IMR-90 (cell line): ENCODE measurements at regions not wholly inside any gene's neighbourhood (a gene's known extent, or its start where the extent isn't known, plus 50 kb on each side); places are given as distances from the start of the nearest gene placed in this dataset.

Experiments
- ATAC-seq: fragments of 200-7000 bp; cut with Tn5 transposase; 2 replicates; pipeline ENCODE4 v1.9.1; 2020; ENCODE audit warnings: low read depth, mild to moderate bottlenecking, moderate library complexity
- BruUV-seq: library from RNA; stranded (reverse); fragments of 400-500 nt; replicated peaks from 2 replicates; lab custom pipeline; 2021; lab: Mats Ljungman, UMichigan
- CTCF ChIA-PET: fragments of 300-600 bp; formaldehyde crosslinking; extraction: SDS; loops from one replicate; lab custom pipeline; 2021; ENCODE audit warnings: antibody characterized with exemption; lab: Yijun Ruan, JAX
- POLR2A ChIA-PET: fragments of 300-600 bp; sonication (Branson Sonifier 250); formaldehyde crosslinking; loops from one replicate; lab custom pipeline; 2022; ENCODE audit warnings: antibody characterized with exemption; ENCODE audit not compliant: unreplicated experiment; lab: Charles Lee
- DNase-seq: peaks from one replicate; pipeline ENCODE4 v3.0.0; 2013
- H2AFZ ChIP-seq: replicated peaks from 2 replicates; pipeline ENCODE3; 2013; ENCODE audit warnings: low read length, mild to moderate bottlenecking; ENCODE audit not compliant: poor library complexity
- H2AK5ac ChIP-seq: 2 replicates; pipeline ENCODE4 v1.6.1; 2013; ENCODE audit warnings: low read depth, low read length, inconsistent platforms
- H2AK9ac ChIP-seq: replicated peaks from 2 replicates; pipeline ENCODE3; 2013; ENCODE audit warnings: mild to moderate bottlenecking, low read depth, low read length, moderate library complexity; ENCODE audit not compliant: poor library complexity
- H2BK120ac ChIP-seq: 2 replicates; pipeline ENCODE4 v1.6.1; 2013; ENCODE audit warnings: low read depth, low read length, inconsistent platforms
- H2BK15ac ChIP-seq: 3 replicates; pipeline ENCODE4 v1.6.1; 2013; ENCODE audit warnings: low read depth, low read length, inconsistent platforms
- H2BK20ac ChIP-seq: 2 replicates; pipeline ENCODE4 v1.6.1; 2013; ENCODE audit warnings: low read depth, mild to moderate bottlenecking, inconsistent platforms, low read length, moderate library complexity
- H2BK5ac ChIP-seq: 2 replicates; pipeline ENCODE4 v1.6.1; 2013; ENCODE audit warnings: mild to moderate bottlenecking, low read depth, low read length, inconsistent platforms; ENCODE audit not compliant: poor library complexity, severe bottlenecking
- H3K14ac ChIP-seq: replicated peaks from 2 replicates; pipeline ENCODE4 v1.6.1; 2013; ENCODE audit warnings: low read depth, low read length, inconsistent platforms
- H3K18ac ChIP-seq: 2 replicates; pipeline ENCODE4 v1.6.1; 2013; ENCODE audit warnings: low read depth, low read length, control low read depth
- H3K23ac ChIP-seq: 2 replicates; pipeline ENCODE4 v1.6.1; 2013; ENCODE audit warnings: low read depth, low read length, inconsistent platforms
- H3K27ac ChIP-seq: 2 replicates; pipeline ENCODE4 v1.5.1; 2013; ENCODE audit warnings: mild to moderate bottlenecking, control low read depth, low read length; ENCODE audit not compliant: insufficient read depth
- H3K27me3 ChIP-seq: 2 replicates; pipeline ENCODE4 v1.6.1; 2013; ENCODE audit warnings: low read length; ENCODE audit not compliant: control insufficient read depth, insufficient read depth
- H3K36me3 ChIP-seq: 2 replicates; pipeline ENCODE4 v1.6.1; 2013; ENCODE audit warnings: low read length, mixed read lengths; ENCODE audit not compliant: control insufficient read depth, insufficient read depth
- H3K4ac ChIP-seq: 2 replicates; pipeline ENCODE4 v1.6.1; 2013; ENCODE audit warnings: low read depth, low read length, inconsistent platforms
- H3K4me1 ChIP-seq: 2 replicates; pipeline ENCODE4 v1.6.1; 2013; ENCODE audit warnings: low read length, mixed read lengths; ENCODE audit not compliant: control insufficient read depth, insufficient read depth
- H3K4me2 ChIP-seq: 2 replicates; pipeline ENCODE4 v1.6.1; 2013; ENCODE audit warnings: low read depth, mild to moderate bottlenecking, control low read depth, low read length, moderate library complexity
- H3K4me3 ChIP-seq: 2 replicates; pipeline ENCODE4 v1.5.1; 2013; ENCODE audit warnings: low read depth, mild to moderate bottlenecking, control low read depth, low read length, moderate library complexity; ENCODE audit not compliant: insufficient read depth
- H3K56ac ChIP-seq: 2 replicates; pipeline ENCODE4 v1.6.1; 2013; ENCODE audit warnings: low read length, inconsistent platforms; ENCODE audit not compliant: insufficient read depth; ENCODE audit errors: extremely low read depth
- H3K79me1 ChIP-seq, 2 experiments: 2 replicates each; pipeline ENCODE4 v1.6.1; 2013; ENCODE audit warnings: low read length in 2 of 2, inconsistent platforms in 1 of 2, low read depth in 1 of 2
- H3K9ac ChIP-seq: 2 replicates; pipeline ENCODE4 v1.6.1; 2013; ENCODE audit warnings: low read depth, low read length, control low read depth
- H3K9me1 ChIP-seq: 2 replicates; pipeline ENCODE4 v1.6.1; 2013; ENCODE audit warnings: low read length, inconsistent platforms; ENCODE audit not compliant: insufficient read depth
- H3K9me3 ChIP-seq: 2 replicates; pipeline ENCODE4 v1.6.1; 2013; ENCODE audit warnings: low read length; ENCODE audit not compliant: control insufficient read depth, insufficient read depth
- H4K20me1 ChIP-seq: 2 replicates; pipeline ENCODE4 v1.6.1; 2013; ENCODE audit warnings: low read length, inconsistent platforms; ENCODE audit not compliant: insufficient read depth
- H4K5ac ChIP-seq: 2 replicates; pipeline ENCODE4 v1.6.1; 2013; ENCODE audit warnings: mild to moderate bottlenecking, low read depth, low read length, control low read depth
- H4K8ac ChIP-seq, 2 experiments: 2 replicates each; pipeline ENCODE4 v1.6.1; 2013; ENCODE audit warnings: low read depth in 2 of 2, low read length in 2 of 2, control low read depth in 1 of 2, inconsistent platforms in 1 of 2
- H4K91ac ChIP-seq: 2 replicates; pipeline ENCODE4 v1.6.1; 2013; ENCODE audit warnings: low read depth, low read length, inconsistent platforms; ENCODE audit not compliant: insufficient read depth
- BHLHE40 ChIP-seq: fragments of 150-350 bp; IDR thresholded peaks from 2 replicates; pipeline ENCODE4 v1.6.1; 2016; ENCODE audit warnings: mild to moderate bottlenecking, low read depth, low read length
- CEBPB ChIP-seq: IDR thresholded peaks from 2 replicates; pipeline ENCODE4 v1.6.1; 2012; ENCODE audit warnings: low read depth, low read length, improper control_type of control experiment
- CHD1 ChIP-seq: IDR thresholded peaks from 2 replicates; pipeline ENCODE4 v1.6.1; 2012; ENCODE audit warnings: low read depth, low read length, improper control_type of control experiment
- FOS ChIP-seq: fragments of 150-350 bp; IDR thresholded peaks from 2 replicates; pipeline ENCODE4 v1.6.1; 2016; ENCODE audit warnings: low read depth, low read length
- MAFK ChIP-seq: IDR thresholded peaks from 2 replicates; pipeline ENCODE4 v1.6.1; 2012; ENCODE audit warnings: low read depth, low read length, improper control_type of control experiment
- MAZ ChIP-seq: IDR thresholded peaks from 2 replicates; pipeline ENCODE4 v1.6.1; 2012; ENCODE audit warnings: low read depth, mild to moderate bottlenecking, low read length, improper control_type of control experiment, moderate library complexity, borderline replicate concordance
- MXI1 ChIP-seq: IDR thresholded peaks from 2 replicates; pipeline ENCODE4 v1.6.1; 2012; ENCODE audit warnings: low read depth, mild to moderate bottlenecking, low read length, moderate library complexity, borderline replicate concordance
- NFE2L2 ChIP-seq: fragments of 150-350 bp; IDR thresholded peaks from 2 replicates; pipeline ENCODE4 v1.6.1; 2016; ENCODE audit warnings: low read depth, mild to moderate bottlenecking, low read length
- POLR2A ChIP-seq: IDR thresholded peaks from 2 replicates; pipeline ENCODE4 v1.6.1; 2012; ENCODE audit warnings: mild to moderate bottlenecking, low read depth, low read length
- RAD21 ChIP-seq: IDR thresholded peaks from 2 replicates; pipeline ENCODE4 v1.6.1; 2012; ENCODE audit warnings: low read length, improper control_type of control experiment
- RCOR1 ChIP-seq: IDR thresholded peaks from 2 replicates; pipeline ENCODE4 v1.6.1; 2012; ENCODE audit warnings: mild to moderate bottlenecking, low read length, improper control_type of control experiment; ENCODE audit not compliant: insufficient replicate concordance
- RFX5 ChIP-seq: IDR thresholded peaks from 2 replicates; pipeline ENCODE4 v1.8.0; 2012; ENCODE audit warnings: low read depth, mild to moderate bottlenecking, low read length, moderate library complexity
- SMC3 ChIP-seq: fragments of 150-350 bp; IDR thresholded peaks from 2 replicates; pipeline ENCODE4 v1.6.1; 2016; ENCODE audit warnings: low read depth, mild to moderate bottlenecking, antibody characterized with exemption, low read length, moderate library complexity
- WGBS, 2 experiments: methylation state at CpG; one replicate each; pipeline versions ENCODE4 v1.1.5 to v1.1.7; 2013; ENCODE audit warnings: missing lambda C conversion rate in 2 of 2; ENCODE audit not compliant: insufficient read length in 1 of 2; ENCODE audit errors: extremely low coverage in 2 of 2; 5-methylcytosine and 5-hydroxymethylcytosine counted together
- dilution Hi-C: fragments of 300-500 bp; cut with HindIII; formaldehyde crosslinking; loops from one replicate; pipeline ENCODE4 v1.14.3; 2018; ENCODE audit warnings: low sequenced_read_pairs; ENCODE audit not compliant: unreplicated experiment
- in situ Hi-C: fragments of 300-500 bp; cut with MboI; formaldehyde crosslinking; loops from 3 replicates; pipeline ENCODE4 v1.14.3; 2019; ENCODE audit warnings: low sequenced_read_pairs, inconsistent platforms, mixed read lengths
- intact Hi-C: fragments of 100-400 bp; cut with micrococcal nuclease; formaldehyde crosslinking; loops from 2 replicates; pipeline ENCODE4 v1.10.0; 2022
- TF ChIP-seq, protein P1 (sequence below): fragments of 150-350 bp; IDR thresholded peaks from 2 replicates; pipeline ENCODE4 v1.6.1; 2017; ENCODE audit warnings: mild to moderate bottlenecking, antibody characterized with exemption, low read length, low read depth
- TF ChIP-seq, protein P2 (sequence below): conservative IDR thresholded peaks from 2 replicates; pipeline ENCODE4 v1.5.1; 2012; ENCODE audit warnings: mild to moderate bottlenecking, low read depth, low read length, improper control_type of control experiment
- TF ChIP-seq, protein P3 (sequence below): fragments of 150-350 bp; IDR thresholded peaks from 2 replicates; pipeline ENCODE4 v1.6.1; 2016; ENCODE audit warnings: low read depth, mild to moderate bottlenecking, low read length, moderate library complexity, borderline replicate concordance

DNA sequence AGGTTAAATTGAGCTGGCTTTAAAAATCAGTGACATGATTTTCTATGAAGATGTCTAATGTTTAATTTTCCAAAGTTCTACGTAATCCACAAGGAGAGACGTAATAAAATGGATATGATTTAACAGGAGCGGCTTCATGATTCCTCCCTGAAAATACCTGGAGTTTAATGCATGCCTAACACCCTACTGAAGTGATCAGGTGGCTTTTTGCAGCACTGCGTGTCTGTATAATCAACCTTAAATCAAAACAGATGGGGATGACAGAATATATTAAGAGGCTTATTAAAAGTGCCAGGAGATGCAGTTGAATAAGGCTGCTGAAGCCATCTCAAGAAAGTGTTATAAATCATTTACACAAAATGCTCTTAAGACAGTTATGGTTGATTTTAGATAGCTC, 112.4 kb upstream of the TLR3 start:
- in situ Hi-C loops (no loop called here), dilution Hi-C loops (no loop called here), intact Hi-C loops (no loop called here)
- Histone ChIP-seq H3K9me3 (no peaks in the 10 kb centered on the region), H3K9ac (no peak overlapping the region), H3K4me3 (no peak overlapping the region), H3K79me1 (no peaks in the 10 kb centered on the region), H4K20me1 (no peaks in the 10 kb centered on the region), H3K27ac (no peak overlapping the region), H2BK5ac (no peak overlapping the region), H3K4me1 (no peaks in the 10 kb centered on the region), H3K18ac (no peak overlapping the region), H3K23ac (no peak overlapping the region), H3K56ac (no peak overlapping the region), H4K91ac (no peak overlapping the region), H2AK9ac (no peak overlapping the region), H4K5ac (no peak overlapping the region), H3K14ac (no peak overlapping the region), H3K4me2 (no peak overlapping the region), H3K36me3 (no peaks in the 10 kb centered on the region), H2AK5ac (no peak overlapping the region), H2BK15ac (no peak overlapping the region), H3K27me3 (no peaks in the 10 kb centered on the region; the same call in 1 of the 2 replicates), H2BK20ac (no peak overlapping the region), H3K4ac (no peak overlapping the region), H4K8ac (no peak overlapping the region), H2BK120ac (no peak overlapping the region), H2AFZ (no peak overlapping the region), H3K9me1 (no peaks in the 10 kb centered on the region)
- ChIA-PET CTCF (no interaction called here), POLR2A (no interaction called here)
- no CpG with 5 or more reads among the region's 4 CpGs for WGBS, 2 experiments
- ATAC-seq = no peak
- TF ChIP-seq MAFK (no peak), POLR2A (no peak), CEBPB (no peak), MAZ (no peak), RFX5 (no peak), NFE2L2 (no peak), RAD21 (no peak), MXI1 (no peak), FOS (no peak), BHLHE40 (no peak), RCOR1 (no peak), SMC3 (no peak), CHD1 (no peak)
- TF ChIP-seq, protein P1, sequence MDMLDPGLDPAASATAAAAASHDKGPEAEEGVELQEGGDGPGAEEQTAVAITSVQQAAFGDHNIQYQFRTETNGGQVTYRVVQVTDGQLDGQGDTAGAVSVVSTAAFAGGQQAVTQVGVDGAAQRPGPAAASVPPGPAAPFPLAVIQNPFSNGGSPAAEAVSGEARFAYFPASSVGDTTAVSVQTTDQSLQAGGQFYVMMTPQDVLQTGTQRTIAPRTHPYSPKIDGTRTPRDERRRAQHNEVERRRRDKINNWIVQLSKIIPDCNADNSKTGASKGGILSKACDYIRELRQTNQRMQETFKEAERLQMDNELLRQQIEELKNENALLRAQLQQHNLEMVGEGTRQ = no peak
- TF ChIP-seq, protein P2, sequence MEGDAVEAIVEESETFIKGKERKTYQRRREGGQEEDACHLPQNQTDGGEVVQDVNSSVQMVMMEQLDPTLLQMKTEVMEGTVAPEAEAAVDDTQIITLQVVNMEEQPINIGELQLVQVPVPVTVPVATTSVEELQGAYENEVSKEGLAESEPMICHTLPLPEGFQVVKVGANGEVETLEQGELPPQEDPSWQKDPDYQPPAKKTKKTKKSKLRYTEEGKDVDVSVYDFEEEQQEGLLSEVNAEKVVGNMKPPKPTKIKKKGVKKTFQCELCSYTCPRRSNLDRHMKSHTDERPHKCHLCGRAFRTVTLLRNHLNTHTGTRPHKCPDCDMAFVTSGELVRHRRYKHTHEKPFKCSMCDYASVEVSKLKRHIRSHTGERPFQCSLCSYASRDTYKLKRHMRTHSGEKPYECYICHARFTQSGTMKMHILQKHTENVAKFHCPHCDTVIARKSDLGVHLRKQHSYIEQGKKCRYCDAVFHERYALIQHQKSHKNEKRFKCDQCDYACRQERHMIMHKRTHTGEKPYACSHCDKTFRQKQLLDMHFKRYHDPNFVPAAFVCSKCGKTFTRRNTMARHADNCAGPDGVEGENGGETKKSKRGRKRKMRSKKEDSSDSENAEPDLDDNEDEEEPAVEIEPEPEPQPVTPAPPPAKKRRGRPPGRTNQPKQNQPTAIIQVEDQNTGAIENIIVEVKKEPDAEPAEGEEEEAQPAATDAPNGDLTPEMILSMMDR = no peak
- TF ChIP-seq, protein P3, sequence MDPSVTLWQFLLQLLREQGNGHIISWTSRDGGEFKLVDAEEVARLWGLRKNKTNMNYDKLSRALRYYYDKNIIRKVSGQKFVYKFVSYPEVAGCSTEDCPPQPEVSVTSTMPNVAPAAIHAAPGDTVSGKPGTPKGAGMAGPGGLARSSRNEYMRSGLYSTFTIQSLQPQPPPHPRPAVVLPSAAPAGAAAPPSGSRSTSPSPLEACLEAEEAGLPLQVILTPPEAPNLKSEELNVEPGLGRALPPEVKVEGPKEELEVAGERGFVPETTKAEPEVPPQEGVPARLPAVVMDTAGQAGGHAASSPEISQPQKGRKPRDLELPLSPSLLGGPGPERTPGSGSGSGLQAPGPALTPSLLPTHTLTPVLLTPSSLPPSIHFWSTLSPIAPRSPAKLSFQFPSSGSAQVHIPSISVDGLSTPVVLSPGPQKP = no peak
- DNase-seq = no peak
- no TSS peak for BruUV-seq
